H9 (cell line): ENCODE measurements at regions not wholly inside any gene's neighbourhood (a gene's known extent, or its start where the extent isn't known, plus 50 kb on each side); places are given as distances from the start of the nearest gene placed in this dataset.

Experiments used
- DNase-seq: peaks from one replicate; pipeline ENCODE4 v3.0.0-alpha.2; 2017
- H2AFZ ChIP-seq: one replicate; pipeline ENCODE4 v1.6.1; 2013; ENCODE audit warnings: mild to moderate bottlenecking, low read length, control low read depth, moderate library complexity
- H2AK5ac ChIP-seq: 2 replicates; pipeline ENCODE4 v1.6.1; 2013; ENCODE audit warnings: low read length, control low read depth, mixed read lengths; ENCODE audit not compliant: insufficient read length
- H2BK120ac ChIP-seq: one replicate; pipeline ENCODE4 v1.6.1; 2013; ENCODE audit warnings: low read depth, mild to moderate bottlenecking, low read length, control low read depth, inconsistent platforms; ENCODE audit not compliant: poor library complexity, severe bottlenecking
- H2BK12ac ChIP-seq: 2 replicates; pipeline ENCODE4 v1.6.1; 2013; ENCODE audit warnings: low read length, control low read depth, mixed read lengths, low read depth; ENCODE audit not compliant: insufficient read length
- H2BK15ac ChIP-seq: 2 replicates; pipeline ENCODE4 v1.6.1; 2013; ENCODE audit warnings: low read depth, low read length, control low read depth
- H2BK20ac ChIP-seq: one replicate; pipeline ENCODE4 v1.6.1; 2013; ENCODE audit warnings: low read depth, mild to moderate bottlenecking, low read length, control low read depth, inconsistent platforms; ENCODE audit not compliant: poor library complexity, severe bottlenecking
- H2BK5ac ChIP-seq: 2 replicates; pipeline ENCODE4 v1.6.1; 2013; ENCODE audit warnings: low read length, control low read depth, mixed read lengths; ENCODE audit not compliant: insufficient read length
- H3K14ac ChIP-seq: 2 replicates; pipeline ENCODE4 v1.6.1; 2013; ENCODE audit warnings: low read length, control low read depth; ENCODE audit not compliant: insufficient read depth
- H3K18ac ChIP-seq: 2 replicates; pipeline ENCODE4 v1.6.1; 2013; ENCODE audit warnings: low read depth, mild to moderate bottlenecking, mixed read lengths, low read length, control low read depth; ENCODE audit not compliant: insufficient read length
- H3K23ac ChIP-seq: 2 replicates; pipeline ENCODE4 v1.6.1; 2013; ENCODE audit warnings: low read length, control low read depth, mixed read lengths, low read depth; ENCODE audit not compliant: insufficient read length
- H3K23me2 ChIP-seq: 2 replicates; pipeline ENCODE4 v1.6.1; 2013; ENCODE audit warnings: low read depth, mild to moderate bottlenecking, mixed read lengths, low read length, control low read depth; ENCODE audit not compliant: insufficient read length, poor library complexity, severe bottlenecking
- H3K27ac ChIP-seq: 2 replicates; pipeline ENCODE4 v1.5.1; 2013; ENCODE audit warnings: low read length, control low read depth, mixed read lengths, low read depth; ENCODE audit not compliant: insufficient read length
- H3K27me3 ChIP-seq: 2 replicates; pipeline ENCODE4 v1.6.1; 2013; ENCODE audit warnings: low read length, control low read depth, inconsistent platforms; ENCODE audit not compliant: insufficient read depth
- H3K4ac ChIP-seq: 2 replicates; pipeline ENCODE4 v1.6.1; 2013; ENCODE audit warnings: low read depth, mild to moderate bottlenecking, control low read depth, inconsistent platforms, low read length, moderate library complexity
- H3K4me1 ChIP-seq: 2 replicates; pipeline ENCODE4 v1.6.1; 2013; ENCODE audit warnings: low read length, control low read depth, inconsistent platforms; ENCODE audit not compliant: insufficient read depth
- H3K4me2 ChIP-seq: 2 replicates; pipeline ENCODE4 v1.6.1; 2013; ENCODE audit warnings: low read length, control low read depth, mixed read lengths; ENCODE audit not compliant: insufficient read length, insufficient read depth
- H3K56ac ChIP-seq: 2 replicates; pipeline ENCODE4 v1.6.1; 2013; ENCODE audit warnings: low read depth, mild to moderate bottlenecking, mixed read lengths, low read length, control low read depth; ENCODE audit not compliant: insufficient read length
- H3K79me1 ChIP-seq: 2 replicates; pipeline ENCODE4 v1.6.1; 2013; ENCODE audit warnings: low read depth, mild to moderate bottlenecking, moderate library complexity, low read length, control low read depth, inconsistent platforms; ENCODE audit not compliant: insufficient read depth, poor library complexity, severe bottlenecking
- H3K79me2 ChIP-seq: 2 replicates; pipeline ENCODE4 v1.6.1; 2013; ENCODE audit warnings: low read length, control low read depth, inconsistent platforms; ENCODE audit not compliant: insufficient read depth
- H3K9ac ChIP-seq: 2 replicates; pipeline ENCODE4 v1.6.1; 2013; ENCODE audit warnings: low read length, control low read depth, mixed read lengths; ENCODE audit not compliant: insufficient read length; ENCODE audit errors: extremely low read depth
- H3K9me3 ChIP-seq: one replicate; pipeline ENCODE4 v1.6.1; 2013; ENCODE audit warnings: low read depth, low read length, inconsistent platforms; ENCODE audit not compliant: control insufficient read depth
- H3T11ph ChIP-seq: one replicate; pipeline ENCODE4 v1.6.1; 2013; ENCODE audit warnings: mild to moderate bottlenecking, low read length, control low read depth, inconsistent platforms
- H4K20me1 ChIP-seq: one replicate; pipeline ENCODE4 v1.6.1; 2013; ENCODE audit not compliant: control insufficient read depth, insufficient read length, insufficient read depth
- H4K5ac ChIP-seq: 2 replicates; pipeline ENCODE4 v1.6.1; 2013; ENCODE audit warnings: low read depth, mild to moderate bottlenecking, mixed read lengths, low read length, control low read depth; ENCODE audit not compliant: insufficient read length
- H4K8ac ChIP-seq: replicated peaks from 2 replicates; pipeline ENCODE4 v1.6.1; 2013; ENCODE audit warnings: low read length, control low read depth, mixed read lengths, low read depth; ENCODE audit not compliant: insufficient read length
- H4K91ac ChIP-seq: 2 replicates; pipeline ENCODE4 v1.6.1; 2013; ENCODE audit warnings: low read depth, mild to moderate bottlenecking, moderate library complexity, mixed read lengths, low read length, control low read depth; ENCODE audit not compliant: insufficient read length
- H3K27ac Mint-ChIP-seq, 3 experiments: 2 replicates in 2 of 3; 3 replicates in 1 of 3; pipeline ENCODE4 v1.8.0; 2020 to 2021; ENCODE audit warnings: mixed read lengths in 3 of 3, mild to moderate bottlenecking in 1 of 3, moderate library complexity in 1 of 3
- H3K27me3 Mint-ChIP-seq: 2 replicates; pipeline ENCODE4 v1.8.0; 2021; ENCODE audit warnings: low read depth, mild to moderate bottlenecking, moderate library complexity, mixed read lengths
- H3K36me3 Mint-ChIP-seq, 3 experiments: 2 replicates in 2 of 3; 3 replicates in 1 of 3; pipeline ENCODE4 v1.8.0; 2020 to 2021; ENCODE audit warnings: low read depth in 3 of 3, mixed read lengths in 3 of 3; ENCODE audit not compliant: insufficient read depth in 1 of 3
- H3K4me1 Mint-ChIP-seq, 2 experiments: 2 replicates each; pipeline ENCODE4 v1.8.0; 2020; ENCODE audit warnings: mixed read lengths in 2 of 2
- H3K4me3 Mint-ChIP-seq, 2 experiments: 2 replicates in 1 of 2; 3 replicates in 1 of 2; pipeline ENCODE4 v1.8.0; 2020 to 2021; ENCODE audit warnings: mild to moderate bottlenecking in 2 of 2, mixed read lengths in 2 of 2, moderate library complexity in 1 of 2
- H3K9me3 Mint-ChIP-seq, 2 experiments: 2 replicates in 1 of 2; 3 replicates in 1 of 2; pipeline ENCODE4 v1.8.0; 2020; ENCODE audit warnings: mild to moderate bottlenecking in 2 of 2, mixed read lengths in 2 of 2, moderate library complexity in 1 of 2
- CTCF ChIP-seq: fragments of 200-600 bp; sonication (generic); conservative IDR thresholded peaks from 3 replicates; pipeline ENCODE4 v1.8.0; 2021; ENCODE audit warnings: antibody characterized with exemption, mild to moderate bottlenecking
- WGBS: extraction: QIAGEN DNeasy Blood & Tissue Kit; methylation state at CpG from one replicate; pipeline ENCODE4 v1.1.7; 2013; ENCODE audit warnings: missing lambda C conversion rate, low lambda C conversion rate, mixed read lengths; ENCODE audit not compliant: insufficient read length; ENCODE audit errors: extremely low coverage; 5-methylcytosine and 5-hydroxymethylcytosine counted together

DNA sequence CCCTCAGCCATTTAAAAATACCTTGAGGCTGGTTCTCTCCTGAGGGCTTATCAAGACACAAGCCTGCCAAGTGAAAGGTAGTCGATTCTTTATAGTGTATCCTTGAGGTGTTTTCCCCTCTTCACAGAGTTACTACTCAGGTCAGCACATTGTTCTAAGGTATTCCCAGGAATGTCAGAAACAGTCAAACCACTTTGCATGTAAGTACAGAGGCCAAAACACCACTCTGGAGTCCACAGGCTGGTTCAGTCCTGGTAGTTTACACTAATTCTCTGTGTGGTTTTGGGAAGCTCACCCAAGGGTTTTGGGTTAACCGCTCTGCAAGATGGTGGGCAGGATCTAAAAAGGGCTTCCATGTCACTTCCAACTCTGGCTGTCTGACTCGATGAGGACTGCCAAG, 162.3 kb upstream of the PPP2R2B start:
- H4K91ac ChIP-seq = no peak overlapping the region
- H3K56ac ChIP-seq = no peak overlapping the region
- no peak overlapping the region for H3K27ac Mint-ChIP-seq
- WGBS = no CpG with 5 or more reads among the region's 3 CpGs
- H4K8ac ChIP-seq = no peak overlapping the region
- peaks cover 2% of the 10 kb centered on the region; the same call in 1 of the 2 replicates for H3K4me1 ChIP-seq
- H3K27ac ChIP-seq = no peak overlapping the region
- H3K4me3 Mint-ChIP-seq = no peak overlapping the region
- H3K27me3 Mint-ChIP-seq = no peaks in the 10 kb centered on the region; the same call in 1 of the 2 replicates
- no peak overlapping the region for H3K9ac ChIP-seq
- H3K14ac ChIP-seq = no peak overlapping the region
- H2BK20ac ChIP-seq = no peak overlapping the region
- no peaks in the 10 kb centered on the region for H3K36me3 Mint-ChIP-seq
- H3K23ac ChIP-seq = no peak overlapping the region
- H3K9me3 Mint-ChIP-seq = no peaks in the 10 kb centered on the region
- no peak overlapping the region for H3K4me2 ChIP-seq
- no peak overlapping the region for H4K5ac ChIP-seq
- H2AK5ac ChIP-seq = no peak overlapping the region
- H2BK15ac ChIP-seq = no peak overlapping the region
- peaks cover 5 to 10% of the 10 kb centered on the region in 2 experiments for H3K4me1 Mint-ChIP-seq
- no peak overlapping the region for H2AFZ ChIP-seq
- H3K79me2 ChIP-seq = no peaks in the 10 kb centered on the region
- H4K20me1 ChIP-seq = no peaks in the 10 kb centered on the region
- no peak for TF ChIP-seq CTCF
- no peak overlapping the region for H3T11ph ChIP-seq
- H2BK120ac ChIP-seq = no peak overlapping the region
- no peak overlapping the region for H2BK12ac ChIP-seq
- H3K79me1 ChIP-seq = no peaks in the 10 kb centered on the region
- no peak for DNase-seq
- no peaks in the 10 kb centered on the region for H3K27me3 ChIP-seq
- H3K9me3 ChIP-seq = no peaks in the 10 kb centered on the region
- no peak overlapping the region for H3K4ac ChIP-seq
- no peak overlapping the region for H3K18ac ChIP-seq
- H2BK5ac ChIP-seq = no peak overlapping the region
- H3K23me2 ChIP-seq = no peaks in the 10 kb centered on the region
